Psoas muscle (tissue), 7 donors: ENCODE measurements at regions not wholly inside any gene's neighbourhood (a gene's known extent, or its start where the extent isn't known, plus 50 kb on each side); places are given as distances from the start of the nearest gene placed in this dataset.
"Not testable (repeated sequence)": the region's sequence is repeated elsewhere in the genome, so short reads cannot be mapped to it uniquely, and the experiment has no call there.

Experiments used
- ATAC-seq, 4 donors: fragments of 200-7000 bp; cut with Tn5 transposase; one replicate each; pipeline ENCODE4 v1.9.1; 2020; ENCODE audit warnings: moderate library complexity in 3 of 4, mild to moderate bottlenecking in 2 of 4
- DNase-seq, 2 donors: peaks; one replicate each; pipeline ENCODE4 v3.0.0-alpha.2; 2020
- H3K27ac ChIP-seq: fragments of 200-600 bp; one replicate; pipeline ENCODE4 v1.8.0; 2022
- H3K27me3 ChIP-seq, 3 donors: fragments of 200-600 bp in 1 of 3; one replicate each; pipeline versions ENCODE4 v1.6.1 to v1.8.0; 2013 to 2022; ENCODE audit warnings: low read length in 2 of 3, mild to moderate bottlenecking in 2 of 3, moderate library complexity in 1 of 3; ENCODE audit not compliant: insufficient read depth in 3 of 3
- H3K36me3 ChIP-seq, 2 donors: fragments of 200-600 bp in 1 of 2; one replicate each; pipeline versions ENCODE4 v1.6.1 to v1.8.0; 2013 to 2022; ENCODE audit warnings: low read depth in 1 of 2, mild to moderate bottlenecking in 1 of 2, moderate library complexity in 1 of 2; ENCODE audit not compliant: insufficient read depth in 1 of 2
- H3K4me1 ChIP-seq: fragments of 200-600 bp; one replicate; pipeline ENCODE4 v1.8.0; 2022
- H3K4me3 ChIP-seq: fragments of 200-600 bp; one replicate; pipeline ENCODE4 v1.8.0; 2022; ENCODE audit warnings: mild to moderate bottlenecking
- H3K9me3 ChIP-seq: fragments of 200-600 bp; one replicate; pipeline ENCODE4 v1.8.0; 2022
- WGBS, 3 donors: extraction: QIAGEN DNeasy Blood & Tissue Kit; methylation state at CpG; one replicate each; pipeline versions ENCODE4 v1.1.6 to v1.1.7; 2013; 5-methylcytosine and 5-hydroxymethylcytosine counted together
- intact Hi-C, 2 donors: fragments of 100-400 bp; cut with DNase I; formaldehyde crosslinking; loops; one replicate each; pipeline versions ENCODE4 v1.11.0 to v1.14.2; 2022
- TF ChIP-seq, protein P1 (sequence below): fragments of 200-600 bp; IDR thresholded peaks from one replicate; pipeline ENCODE4 v1.8.0; 2022; ENCODE audit warnings: antibody characterized with exemption
- donor health status: healthy with polysubstance abuse.
- donor health status: DM: no; HTN: no; CAD: no; lungs with moderate emphysema.
- donor health status: Bipolar disorder and iron deficiency.
- donor health status: healthy.
- donor health status: DM: yes; HTN: yes; CAD: no.
- donor health status: DM: no; HTN: no; CAD: no.
- donor health status: DM: yes; HTN: yes; CAD: no.

DNA sequence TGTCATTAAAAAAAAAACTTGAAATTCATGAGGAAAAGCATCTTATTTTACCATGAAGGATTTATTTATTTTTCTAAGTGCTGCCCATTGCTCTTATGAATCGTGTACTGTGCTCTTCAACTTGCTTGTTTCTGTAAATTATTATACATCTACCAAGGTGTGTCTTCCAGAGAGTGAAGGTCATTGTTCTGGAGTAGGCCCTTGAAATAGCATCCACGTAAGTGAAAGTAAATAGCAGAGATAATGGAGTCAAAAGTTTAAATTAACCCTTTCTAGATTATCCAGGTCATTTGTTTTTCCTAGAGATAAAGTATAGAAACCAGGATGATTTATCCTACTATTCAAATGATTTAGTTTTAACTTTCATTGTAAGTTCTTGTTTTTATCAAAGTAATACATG lies 473.1 kb downstream of the DIRAS2 start:
- ATAC-seq (no peak), DNase-seq (no peak)
- Histone ChIP-seq H3K36me3 (no peaks in the 10 kb centered on the region), H3K9me3 (no peaks in the 10 kb centered on the region), H3K4me3 (no peak overlapping the region), H3K27me3 (no peaks in the 10 kb centered on the region), H3K27ac (no peak overlapping the region), H3K4me1 (no peaks in the 10 kb centered on the region)
- 65 to 70% (median 69%) methylated on average over 2 of the region's 2 CpGs for WGBS, 3 donors
- intact Hi-C loops, result no loop called here
- TF ChIP-seq, protein P1, sequence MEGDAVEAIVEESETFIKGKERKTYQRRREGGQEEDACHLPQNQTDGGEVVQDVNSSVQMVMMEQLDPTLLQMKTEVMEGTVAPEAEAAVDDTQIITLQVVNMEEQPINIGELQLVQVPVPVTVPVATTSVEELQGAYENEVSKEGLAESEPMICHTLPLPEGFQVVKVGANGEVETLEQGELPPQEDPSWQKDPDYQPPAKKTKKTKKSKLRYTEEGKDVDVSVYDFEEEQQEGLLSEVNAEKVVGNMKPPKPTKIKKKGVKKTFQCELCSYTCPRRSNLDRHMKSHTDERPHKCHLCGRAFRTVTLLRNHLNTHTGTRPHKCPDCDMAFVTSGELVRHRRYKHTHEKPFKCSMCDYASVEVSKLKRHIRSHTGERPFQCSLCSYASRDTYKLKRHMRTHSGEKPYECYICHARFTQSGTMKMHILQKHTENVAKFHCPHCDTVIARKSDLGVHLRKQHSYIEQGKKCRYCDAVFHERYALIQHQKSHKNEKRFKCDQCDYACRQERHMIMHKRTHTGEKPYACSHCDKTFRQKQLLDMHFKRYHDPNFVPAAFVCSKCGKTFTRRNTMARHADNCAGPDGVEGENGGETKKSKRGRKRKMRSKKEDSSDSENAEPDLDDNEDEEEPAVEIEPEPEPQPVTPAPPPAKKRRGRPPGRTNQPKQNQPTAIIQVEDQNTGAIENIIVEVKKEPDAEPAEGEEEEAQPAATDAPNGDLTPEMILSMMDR, result no peak

DNA sequence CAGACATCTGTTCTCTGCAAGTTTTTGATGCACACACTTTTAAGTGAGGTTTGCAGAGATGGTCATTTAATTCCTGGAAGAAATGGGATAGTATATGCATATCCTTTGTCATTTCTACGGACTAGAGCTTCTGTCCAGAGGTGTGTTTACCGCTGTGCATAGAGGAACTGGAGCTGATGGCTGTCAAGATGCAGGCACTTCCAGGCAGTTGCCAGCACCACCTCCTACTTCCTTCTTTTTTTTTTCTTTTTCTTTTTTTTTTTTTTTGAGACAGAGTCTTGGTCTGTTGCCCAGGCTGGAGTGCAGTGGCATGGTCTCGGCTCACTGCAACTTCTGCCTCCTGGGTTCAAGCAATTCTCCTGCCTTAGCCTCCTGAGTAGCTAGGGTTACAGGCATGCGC lies 468.7 kb downstream of the DIRAS2 start:
- ATAC-seq, H3K4me1 ChIP-seq, H3K4me3 ChIP-seq, H3K9me3 ChIP-seq, H3K27me3 ChIP-seq, intact Hi-C loops, H3K36me3 ChIP-seq, DNase-seq, H3K27ac ChIP-seq: not testable (repeated sequence)
- WGBS, 3 donors, result 70 to 78% (median 73%) methylated on average over 4 of the region's 4 CpGs

DNA sequence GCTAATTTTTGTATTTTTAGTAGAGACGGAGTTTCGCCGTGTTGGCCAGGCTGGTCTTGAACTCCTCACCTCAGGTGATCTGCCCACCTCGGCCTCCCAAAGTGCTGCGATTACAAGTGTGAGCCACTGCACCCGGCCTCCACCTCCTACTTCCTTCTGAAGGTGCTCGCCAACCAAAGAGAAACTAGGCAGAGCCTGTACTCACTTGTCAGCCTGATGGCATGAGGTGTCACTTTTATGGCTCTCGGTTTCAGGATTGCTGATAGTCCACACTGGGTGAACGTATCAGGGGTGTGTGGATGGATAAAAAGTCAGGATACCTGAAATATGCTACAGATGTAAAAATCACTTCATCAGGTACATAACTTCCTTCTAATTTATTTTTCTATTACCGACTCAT lies 468.3 kb downstream of the DIRAS2 start:
- intact Hi-C loops, result not testable (repeated sequence)

DNA sequence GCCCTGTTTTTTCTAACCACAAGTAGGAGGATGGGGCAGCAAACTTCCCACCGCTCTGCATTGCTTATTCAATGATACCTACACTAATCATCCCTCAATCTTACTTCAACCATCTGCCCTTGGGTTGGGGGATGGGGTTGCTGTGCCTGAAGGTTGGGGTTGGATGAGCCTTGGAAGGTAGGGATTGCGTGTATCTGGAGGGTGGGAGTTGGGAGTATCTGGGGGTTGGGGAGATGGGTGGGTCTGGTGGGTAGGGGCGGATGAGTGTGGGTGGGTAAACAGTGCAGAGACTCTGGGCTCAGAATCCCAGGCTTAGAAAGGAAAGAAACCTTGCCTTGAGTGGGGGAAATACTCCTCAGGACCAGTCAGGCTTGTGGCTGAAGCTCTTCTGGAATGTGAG lies 467.4 kb downstream of the DIRAS2 start:
- TF ChIP-seq, protein P1, result no peak
- Histone ChIP-seq H3K4me3 (no peak overlapping the region), H3K36me3 (no peaks in the 10 kb centered on the region), H3K4me1 (no peaks in the 10 kb centered on the region), H3K27me3 (peaks cover 0 to 1% (median 0%) of the 10 kb centered on the region in 3 donors), H3K27ac (no peak overlapping the region), H3K9me3 (no peaks in the 10 kb centered on the region)
- no peak for DNase-seq
- intact Hi-C loops, result no loop called here
- ATAC-seq, result no peak
- WGBS, 3 donors, result 93 to 96% (median 95%) methylated on average over 3 of the region's 3 CpGs

More for the DNA sequence above, 468.3 kb downstream of the DIRAS2 start:
- 90% methylated on average over 10 of the region's 10 CpGs for WGBS, 3 donors
- H3K27ac ChIP-seq, H3K27me3 ChIP-seq, H3K4me3 ChIP-seq, ATAC-seq, H3K4me1 ChIP-seq, H3K36me3 ChIP-seq, H3K9me3 ChIP-seq, DNase-seq: not testable (repeated sequence)

DNA sequence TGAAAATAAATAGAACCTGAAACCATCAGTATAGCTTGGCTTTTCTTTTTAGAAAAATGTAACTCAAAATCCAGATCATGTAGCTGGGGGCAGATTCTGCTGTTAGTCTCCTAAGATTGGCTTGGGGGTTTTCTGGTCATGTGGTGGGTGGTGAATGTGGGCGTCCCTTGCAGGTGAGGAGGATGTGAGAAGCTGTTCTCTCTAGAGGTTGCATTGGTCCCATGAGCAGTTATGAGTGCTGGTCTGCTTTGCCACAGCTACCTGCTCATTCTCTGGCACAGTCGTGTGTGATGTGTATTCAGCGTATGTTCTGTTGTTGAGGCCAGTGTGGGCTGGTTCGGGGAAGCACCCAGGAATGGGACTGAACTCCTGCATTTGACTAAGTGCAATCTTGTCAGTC lies 466.8 kb downstream of the DIRAS2 start:
- no peak for ATAC-seq
- no peak overlapping the region for H3K4me3 ChIP-seq
- intact Hi-C loops, result no loop called here

DNA sequence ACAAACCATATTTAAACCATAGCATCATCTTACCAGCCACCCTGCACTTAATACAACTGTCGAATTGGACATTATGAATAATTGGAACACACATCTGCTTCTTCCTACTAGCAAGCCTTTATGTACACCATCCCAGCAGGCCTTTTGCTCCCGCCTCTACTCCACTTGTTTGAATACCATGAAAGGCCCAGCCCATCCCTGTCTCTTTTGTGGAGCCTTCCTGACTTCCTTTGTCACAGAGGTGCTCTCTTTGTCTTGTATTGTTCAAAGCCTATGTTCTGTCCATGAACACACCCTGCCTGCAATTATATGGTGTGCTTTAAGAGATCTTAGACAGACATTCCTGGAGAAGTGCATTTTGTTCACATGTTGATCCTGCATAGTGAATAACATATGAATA lies 465.7 kb downstream of the DIRAS2 start:
- TF ChIP-seq, protein P1, result no peak
- DNase-seq (no peak), ATAC-seq (no peak)
- Histone ChIP-seq H3K4me3 (no peak overlapping the region), H3K4me1 (no peaks in the 10 kb centered on the region), H3K27ac (no peak overlapping the region), H3K27me3 (peaks cover 0 to 1% (median 0%) of the 10 kb centered on the region in 3 donors), H3K36me3 (no peaks in the 10 kb centered on the region), H3K9me3 (no peaks in the 10 kb centered on the region)
- WGBS, 3 donors, result 80 to 83% (median 80%) methylated on average over 2 of the region's 2 CpGs
- intact Hi-C loops, result no loop called here

More for the DNA sequence above, 466.8 kb downstream of the DIRAS2 start:
- H3K27me3 ChIP-seq, result peaks cover 0 to 1% (median 0%) of the 10 kb centered on the region in 3 donors
- no peaks in the 10 kb centered on the region for H3K36me3 ChIP-seq
- H3K9me3 ChIP-seq, result no peaks in the 10 kb centered on the region
- TF ChIP-seq, protein P1, result no peak
- WGBS, 3 donors, result 88 to 91% (median 90%) methylated on average over 4 of the region's 4 CpGs
- no peak overlapping the region for H3K27ac ChIP-seq
- no peaks in the 10 kb centered on the region for H3K4me1 ChIP-seq
- no peak for DNase-seq
